SJCRH30 (cell line): ENCODE measurements at regions not wholly inside any gene's neighbourhood (a gene's known extent, or its start where the extent isn't known, plus 50 kb on each side); places are given as distances from the start of the nearest gene placed in this dataset.
A peak's percentile ranks its signal among the peaks of the same experiment; 100 is the strongest.

Experiments
- DNase-seq, 2 experiments: peaks; one replicate each; pipeline ENCODE4 v3.0.0-alpha.2; 2015 to 2020
- H3K27ac ChIP-seq: fragments of 250-450 bp; sonication (Bioruptor Pico); 2 replicates; pipeline ENCODE4 v1.5.1; 2020; ENCODE audit warnings: mild to moderate bottlenecking, moderate library complexity
- H3K27me3 ChIP-seq: fragments of 250-450 bp; sonication (Bioruptor Pico); 2 replicates; pipeline ENCODE4 v1.5.1; 2020; ENCODE audit warnings: mild to moderate bottlenecking, moderate library complexity
- H3K36me3 ChIP-seq: fragments of 250-450 bp; sonication (Bioruptor Pico); 2 replicates; pipeline ENCODE4 v1.5.1; 2020; ENCODE audit warnings: mild to moderate bottlenecking, moderate library complexity
- H3K4me1 ChIP-seq: fragments of 250-450 bp; sonication (Bioruptor Pico); 2 replicates; pipeline ENCODE4 v1.5.1; 2020; ENCODE audit warnings: mild to moderate bottlenecking, moderate library complexity
- H3K4me3 ChIP-seq: fragments of 250-450 bp; sonication (Bioruptor Pico); 2 replicates; pipeline ENCODE4 v1.5.1; 2020; ENCODE audit warnings: mild to moderate bottlenecking, moderate library complexity
- H3K9me3 ChIP-seq: fragments of 250-450 bp; sonication (Bioruptor Pico); replicated peaks from 2 replicates; pipeline ENCODE4 v1.5.1; 2020; ENCODE audit warnings: mild to moderate bottlenecking, moderate library complexity

DNA sequence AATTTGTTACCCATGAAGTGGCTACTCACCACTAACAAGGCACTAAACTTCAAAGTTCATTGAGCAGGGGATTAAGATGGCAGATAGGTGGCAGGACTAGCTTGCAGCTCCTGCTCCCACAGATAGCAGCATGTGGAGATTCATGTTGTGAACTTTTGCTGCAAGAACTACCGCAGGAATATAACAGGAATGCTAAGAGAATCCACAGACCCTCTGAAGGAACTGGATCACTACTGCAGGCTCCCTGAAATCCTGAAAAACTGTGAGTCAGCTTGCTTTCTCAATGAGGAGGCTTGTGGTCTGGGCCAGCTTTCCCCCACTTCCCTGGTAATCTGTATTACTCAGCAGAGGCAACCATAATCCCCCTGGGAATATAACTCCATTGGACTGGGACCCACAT, 118.5 kb upstream of the VCX2 start:
- Histone ChIP-seq H3K27ac (no peak overlapping the region), H3K4me1 (no peaks in the 10 kb centered on the region), H3K36me3 (no peaks in the 10 kb centered on the region), H3K27me3 (no peaks in the 10 kb centered on the region), H3K9me3 (no peaks in the 10 kb centered on the region), H3K4me3 (no peak overlapping the region)
- DNase-seq = no peak

- Histone ChIP-seq H3K27ac (no peak overlapping the region), H3K27me3 (no peaks in the 10 kb centered on the region), H3K4me1 (no peaks in the 10 kb centered on the region), H3K36me3 (no peaks in the 10 kb centered on the region), H3K4me3 (no peak overlapping the region), H3K9me3 (no peaks in the 10 kb centered on the region)
- no peak for DNase-seq
Measured at GRCh38 chrX:8297766-8298165, 126.7 kb upstream of the VCX2 start.

GRCh38 chrX:8304668-8305067, 133.6 kb upstream of the VCX2 start:
- Histone ChIP-seq H3K9me3 (no peaks in the 10 kb centered on the region), H3K36me3 (no peaks in the 10 kb centered on the region), H3K27ac (no peak overlapping the region), H3K4me1 (no peaks in the 10 kb centered on the region), H3K4me3 (no peak overlapping the region), H3K27me3 (no peaks in the 10 kb centered on the region)
- DNase-seq = no peak

DNA sequence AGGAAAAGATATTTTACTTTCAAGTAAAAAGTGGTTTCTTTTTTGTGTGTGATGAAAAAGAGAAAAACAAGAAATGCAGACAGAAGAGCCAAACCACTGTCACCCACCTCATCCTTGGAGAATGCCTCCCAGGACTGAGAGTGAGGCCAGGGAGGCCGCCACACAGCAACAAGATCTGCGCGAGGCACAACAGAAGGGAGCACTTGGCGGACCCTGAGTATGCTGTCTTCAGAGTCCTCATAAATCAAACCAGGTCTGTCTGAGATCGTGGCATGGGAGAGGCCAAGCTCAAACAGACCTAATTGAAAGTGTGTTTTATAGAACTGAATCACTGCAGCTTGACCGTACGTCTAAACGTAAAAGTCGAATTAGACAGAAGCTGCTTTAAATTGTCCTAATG, 134.3 kb upstream of the VCX2 start:
- H3K36me3 ChIP-seq = no peaks in the 10 kb centered on the region
- no peak overlapping the region for H3K4me3 ChIP-seq
- no peaks in the 10 kb centered on the region for H3K4me1 ChIP-seq
- no peaks in the 10 kb centered on the region for H3K27me3 ChIP-seq
- H3K9me3 ChIP-seq = no peaks in the 10 kb centered on the region
- H3K27ac ChIP-seq = no peak overlapping the region
- DNase-seq = no peak

GRCh38 chrX:8306291-8306925, 135.3 kb upstream of the VCX2 start:
- no peaks in the 10 kb centered on the region for H3K9me3 ChIP-seq
- no peak overlapping the region for H3K27ac ChIP-seq
- H3K4me3 ChIP-seq = no peak overlapping the region
- H3K4me1 ChIP-seq = no peaks in the 10 kb centered on the region
- no peaks in the 10 kb centered on the region for H3K36me3 ChIP-seq
- no peak for DNase-seq
- no peaks in the 10 kb centered on the region for H3K27me3 ChIP-seq

DNA sequence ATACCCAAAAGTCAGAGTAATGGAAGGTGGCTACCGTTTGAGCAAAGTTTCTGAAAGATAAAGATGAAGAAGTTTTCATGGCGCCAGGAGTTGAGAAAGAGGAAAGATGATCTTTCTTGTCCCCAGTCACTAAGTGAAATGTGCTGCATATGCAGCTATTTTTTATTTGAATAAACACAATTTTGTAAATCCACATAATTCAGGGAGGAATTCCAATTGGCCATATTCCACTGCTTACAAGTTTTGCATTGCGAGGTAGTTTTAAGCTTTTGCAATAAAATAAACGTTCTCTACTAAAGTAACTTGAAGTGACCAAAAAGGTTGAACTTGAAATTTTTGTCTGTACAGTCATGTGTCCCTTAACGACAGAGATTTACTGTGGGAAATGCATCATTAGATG, 139.3 kb upstream of the VCX2 start:
- H3K27me3 ChIP-seq = no peaks in the 10 kb centered on the region
- no peak overlapping the region for H3K4me3 ChIP-seq
- H3K9me3 ChIP-seq = no peaks in the 10 kb centered on the region
- H3K36me3 ChIP-seq = no peaks in the 10 kb centered on the region
- H3K27ac ChIP-seq = no peak overlapping the region
- H3K4me1 ChIP-seq = no peaks in the 10 kb centered on the region
- no peak for DNase-seq

DNA sequence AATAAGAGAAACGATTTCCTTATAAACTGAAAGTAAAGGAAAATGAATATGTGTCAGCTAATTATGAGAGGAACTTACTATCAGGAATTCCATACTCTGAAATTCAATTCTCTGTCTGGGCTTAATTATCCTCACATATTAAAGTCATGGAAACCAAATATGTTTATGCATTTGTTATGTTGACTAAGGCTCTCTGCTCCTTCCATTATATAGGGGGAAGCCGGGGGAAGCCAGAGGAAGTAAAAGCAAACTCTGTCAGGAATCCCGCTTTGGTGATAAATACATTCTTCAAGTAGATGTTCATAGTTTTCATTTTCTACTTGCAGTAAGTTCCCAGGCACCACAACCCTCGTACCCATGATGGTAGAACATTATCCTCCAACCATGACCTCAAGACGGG, 142.8 kb upstream of the VCX2 start:
- Histone ChIP-seq H3K4me1 (no peaks in the 10 kb centered on the region), H3K27me3 (no peaks in the 10 kb centered on the region), H3K36me3 (no peaks in the 10 kb centered on the region), H3K4me3 (no peak overlapping the region), H3K9me3 (no peaks in the 10 kb centered on the region), H3K27ac (no peak overlapping the region)
- DNase-seq = no peak

GRCh38 chrX:8314881-8315280, 143.8 kb upstream of the VCX2 start:
- no peaks in the 10 kb centered on the region for H3K27me3 ChIP-seq
- H3K4me1 ChIP-seq = no peaks in the 10 kb centered on the region
- no peak overlapping the region for H3K4me3 ChIP-seq
- no peak for DNase-seq
- no peak overlapping the region for H3K27ac ChIP-seq
- H3K9me3 ChIP-seq = no peaks in the 10 kb centered on the region
- H3K36me3 ChIP-seq = no peaks in the 10 kb centered on the region

GRCh38 chrX:8319359-8319758, 145.3 kb upstream of the VCX3B start:
- H3K27ac ChIP-seq = no peak overlapping the region
- H3K9me3 ChIP-seq = no peaks in the 10 kb centered on the region
- no peaks in the 10 kb centered on the region for H3K36me3 ChIP-seq
- H3K4me1 ChIP-seq = no peaks in the 10 kb centered on the region
- no peak for DNase-seq
- H3K27me3 ChIP-seq = no peaks in the 10 kb centered on the region
- no peak overlapping the region for H3K4me3 ChIP-seq

DNA sequence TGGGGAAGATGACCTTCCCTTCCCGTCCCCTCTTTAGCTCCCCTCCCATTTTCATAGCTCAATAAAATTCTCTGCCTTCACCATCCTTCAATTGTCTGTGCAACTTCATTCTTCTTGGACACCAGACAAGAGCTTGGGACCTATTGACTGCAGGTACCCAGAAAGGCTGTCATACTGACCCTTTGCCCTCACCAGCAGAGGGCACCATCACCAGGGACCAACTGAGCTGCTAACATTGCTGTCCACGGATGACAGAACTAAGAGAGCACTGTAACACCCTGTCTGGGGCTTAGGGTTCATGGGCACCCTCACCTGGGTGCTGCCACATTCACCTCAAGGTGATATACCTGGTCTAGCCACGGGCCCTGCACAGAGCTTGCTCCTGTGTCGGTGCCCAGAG, 141.3 kb upstream of the VCX3B start:
- H3K27me3 ChIP-seq = no peaks in the 10 kb centered on the region
- peak in 1 of 2 experiments; percentile 30 for DNase-seq
- H3K27ac ChIP-seq = no peak overlapping the region
- H3K4me1 ChIP-seq = no peaks in the 10 kb centered on the region
- H3K9me3 ChIP-seq = no peaks in the 10 kb centered on the region
- H3K4me3 ChIP-seq = no peak overlapping the region
- H3K36me3 ChIP-seq = no peaks in the 10 kb centered on the region

DNA sequence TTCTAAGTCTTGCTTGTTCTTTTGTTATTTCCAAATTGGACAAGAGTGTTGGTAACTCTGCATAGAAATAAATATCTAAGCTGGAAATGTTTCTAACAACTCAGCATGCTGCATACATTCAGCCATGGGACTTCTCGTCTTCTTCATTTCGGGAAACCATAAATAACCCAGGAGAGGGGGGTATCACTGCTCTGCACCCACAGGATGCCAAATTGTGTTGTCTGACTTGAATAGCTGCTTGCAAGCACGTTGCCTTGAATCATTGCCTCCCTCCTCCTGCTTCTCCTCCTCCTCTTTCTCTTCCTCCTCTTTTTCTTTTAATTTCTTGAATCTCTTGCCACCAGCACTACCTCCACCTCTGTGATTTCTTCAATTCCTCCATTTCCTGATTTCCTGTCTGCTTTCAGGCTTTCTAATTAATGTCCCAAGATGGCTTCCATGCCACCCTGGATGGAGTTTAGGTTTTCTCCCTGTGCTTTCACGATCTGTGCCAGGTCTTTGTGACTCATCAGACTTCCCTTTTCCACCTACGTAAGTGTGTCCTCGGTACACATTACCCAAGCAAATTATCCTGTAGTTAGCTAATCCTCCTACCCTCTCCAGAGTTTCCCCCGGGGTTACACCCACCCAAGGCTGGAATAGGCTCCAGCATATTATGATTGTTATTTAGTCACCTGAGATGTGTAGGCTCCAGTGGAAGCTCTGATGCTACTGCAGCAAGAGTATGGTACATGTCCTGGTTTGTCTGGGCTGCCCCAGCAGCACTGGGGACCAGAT, 122.6 kb upstream of the VCX3B start:
- Histone ChIP-seq H3K27ac (no peak overlapping the region), H3K4me3 (no peak overlapping the region), H3K9me3 (no peaks in the 10 kb centered on the region), H3K27me3 (no peaks in the 10 kb centered on the region), H3K36me3 (no peaks in the 10 kb centered on the region), H3K4me1 (no peaks in the 10 kb centered on the region)
- DNase-seq = no peak

- H3K4me1 ChIP-seq = no peaks in the 10 kb centered on the region
- H3K36me3 ChIP-seq = no peaks in the 10 kb centered on the region
- no peaks in the 10 kb centered on the region for H3K27me3 ChIP-seq
- no peak overlapping the region for H3K27ac ChIP-seq
- DNase-seq = no peak
- no peak overlapping the region for H3K4me3 ChIP-seq
- H3K9me3 ChIP-seq = no peaks in the 10 kb centered on the region
Measured at GRCh38 chrX:8345473-8345872, 119.2 kb upstream of the VCX3B start.

- Histone ChIP-seq H3K27me3 (no peaks in the 10 kb centered on the region), H3K4me3 (no peak overlapping the region), H3K36me3 (no peaks in the 10 kb centered on the region)
Measured at GRCh38 chrX:8346060-8346459, 118.6 kb upstream of the VCX3B start.

GRCh38 chrX:8346892-8347291, 117.7 kb upstream of the VCX3B start:
- no peaks in the 10 kb centered on the region for H3K4me1 ChIP-seq
- no peaks in the 10 kb centered on the region for H3K36me3 ChIP-seq
- H3K9me3 ChIP-seq = no peaks in the 10 kb centered on the region
- H3K27ac ChIP-seq = no peak overlapping the region
- H3K27me3 ChIP-seq = no peaks in the 10 kb centered on the region
- no peak overlapping the region for H3K4me3 ChIP-seq
- DNase-seq = no peak

More at GRCh38 chrX:8346060-8346459, 118.6 kb upstream of the VCX3B start:
- Histone ChIP-seq H3K9me3 (no peaks in the 10 kb centered on the region), H3K4me1 (no peaks in the 10 kb centered on the region), H3K27ac (no peak overlapping the region)
- no peak for DNase-seq

DNA sequence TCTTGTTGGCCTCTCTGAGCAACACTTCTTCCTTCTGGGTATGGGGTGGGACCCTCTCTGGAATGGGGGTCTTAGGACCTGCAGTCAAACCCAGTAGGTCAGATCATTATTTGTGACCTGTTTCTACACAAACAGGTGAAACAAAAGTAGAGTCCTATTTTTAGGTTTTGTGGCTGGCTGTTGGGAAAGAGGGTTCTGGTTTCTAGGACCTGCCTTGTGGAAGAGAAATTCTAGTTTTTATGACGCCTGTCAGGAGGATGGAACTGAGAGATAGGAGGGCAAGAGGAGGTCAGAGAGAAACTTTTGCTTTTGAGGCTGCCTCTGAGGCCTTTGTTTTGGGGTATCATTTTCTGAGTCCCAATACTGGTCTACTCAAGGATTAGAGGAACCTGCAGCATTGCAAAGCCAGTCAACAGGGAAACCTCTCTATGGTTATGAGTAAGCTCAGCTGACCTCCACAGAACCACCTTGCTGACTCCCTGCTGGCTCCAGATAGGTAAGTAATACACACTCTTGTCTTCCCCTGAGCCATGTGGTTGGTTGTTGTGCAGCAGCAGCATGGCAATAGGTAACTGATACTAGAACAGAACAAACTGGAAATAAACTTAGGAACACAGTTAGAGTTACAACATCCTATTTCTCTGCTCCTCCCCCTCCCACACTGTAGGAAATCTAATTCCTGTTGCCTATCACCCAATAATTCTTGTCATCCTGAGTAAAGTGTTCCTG, 114.7 kb upstream of the VCX3B start:
- Histone ChIP-seq H3K4me1 (no peaks in the 10 kb centered on the region), H3K9me3 (no peaks in the 10 kb centered on the region), H3K27ac (no peak overlapping the region), H3K36me3 (no peaks in the 10 kb centered on the region), H3K4me3 (no peak overlapping the region), H3K27me3 (no peaks in the 10 kb centered on the region)
- DNase-seq = no peak
